ENCODE measurements at regions not wholly inside any gene's neighbourhood (a gene's known extent, or its start where the extent isn't known, plus 50 kb on each side); places are given as distances from the start of the nearest gene placed in this dataset.

GRCh38 chr2:221077799-221078198 lies 494.3 kb downstream of the EPHA4 start:
- TF ChIP-seq CTCF (IDR thresholded peaks at IDR 0.05; ENCODE audit: poor library complexity, severe bottlenecking) (no peak), TAF1 (IDR thresholded peaks at IDR 0.05; ENCODE audit: low read depth) (no peak), RAD21 (conservative IDR thresholded peaks at IDR 0.05) (no peak), POLR2AphosphoS5 (IDR thresholded peaks at IDR 0.05) (no peak), EZH2 (IDR thresholded peaks at IDR 0.05; ENCODE audit: borderline replicate concordance, insufficient read depth, low read length, poor library complexity, severe bottlenecking) (no peak), MXI1 (conservative IDR thresholded peaks at IDR 0.05; ENCODE audit: poor library complexity, severe bottlenecking) (no peak), SMC3 (conservative IDR thresholded peaks at IDR 0.05; ENCODE audit: poor library complexity) (no peak)
